Skeletal muscle tissue (tissue), 3 donors: ENCODE measurements at regions not wholly inside any gene's neighbourhood (a gene's known extent, or its start where the extent isn't known, plus 50 kb on each side); places are given as distances from the start of the nearest gene placed in this dataset.

ENCODE experiments used
- H3K27ac ChIP-seq: one replicate; pipeline ENCODE4 v1.7.0; 2013; ENCODE audit warnings: mild to moderate bottlenecking, low read depth, low read length, inconsistent platforms
- H3K27me3 ChIP-seq, 3 donors: one replicate each; pipeline ENCODE4 v1.7.0; 2013; ENCODE audit warnings: low read length in 3 of 3; ENCODE audit not compliant: control insufficient read depth in 3 of 3, insufficient read depth in 3 of 3
- H3K36me3 ChIP-seq, 3 donors: one replicate each; pipeline ENCODE4 v1.7.0; 2013; ENCODE audit warnings: low read length in 3 of 3; ENCODE audit not compliant: control insufficient read depth in 3 of 3, insufficient read depth in 3 of 3
- H3K4me1 ChIP-seq, 3 donors: one replicate each; pipeline ENCODE4 v1.7.0; 2013; ENCODE audit warnings: low read length in 3 of 3, mild to moderate bottlenecking in 3 of 3; ENCODE audit not compliant: control insufficient read depth in 3 of 3, insufficient read depth in 3 of 3
- H3K4me3 ChIP-seq, 3 donors: one replicate each; pipeline ENCODE4 v1.7.0; 2013; ENCODE audit warnings: low read length in 3 of 3
- H3K9ac ChIP-seq, 3 donors: one replicate each; pipeline ENCODE4 v1.7.0; 2013; ENCODE audit warnings: low read length in 3 of 3, mild to moderate bottlenecking in 3 of 3, moderate library complexity in 2 of 3, low read depth in 1 of 3
- H3K9me3 ChIP-seq, 3 donors: one replicate each; pipeline ENCODE4 v1.7.0; 2013; ENCODE audit warnings: low read length in 3 of 3; ENCODE audit not compliant: control insufficient read depth in 3 of 3
- donor health status: Osteomylitis.

GRCh38 chr22:48513446-48513845 is 1314.2 kb downstream of the BRD1 start:
- peaks cover 0 to 4% (median 0%) of the 10 kb centered on the region in 3 donors for H3K27me3 ChIP-seq
- no peak overlapping the region for H3K4me3 ChIP-seq
- no peak overlapping the region for H3K27ac ChIP-seq
- H3K9me3 ChIP-seq = no peaks in the 10 kb centered on the region
- H3K4me1 ChIP-seq = no peaks in the 10 kb centered on the region
- H3K9ac ChIP-seq = no peak overlapping the region
- H3K36me3 ChIP-seq = no peaks in the 10 kb centered on the region

GRCh38 chr22:48511781-48512327 is 1315.8 kb downstream of the BRD1 start:
- Histone ChIP-seq H3K36me3 (no peaks in the 10 kb centered on the region), H3K4me1 (no peaks in the 10 kb centered on the region), H3K4me3 (no peak overlapping the region), H3K9me3 (no peaks in the 10 kb centered on the region), H3K27me3 (peaks cover 0 to 4% (median 0%) of the 10 kb centered on the region in 3 donors), H3K9ac (no peak overlapping the region), H3K27ac (no peak overlapping the region)

- Histone ChIP-seq H3K9ac (no peak overlapping the region), H3K27me3 (peaks cover 0 to 9% (median 0%) of the 10 kb centered on the region in 3 donors), H3K9me3 (no peaks in the 10 kb centered on the region), H3K27ac (no peak overlapping the region), H3K4me3 (no peak overlapping the region), H3K36me3 (no peaks in the 10 kb centered on the region), H3K4me1 (no peaks in the 10 kb centered on the region)
Measured at GRCh38 chr22:48511211-48511610, 1316.5 kb downstream of the BRD1 start.

GRCh38 chr22:48510599-48510998 is 1317.1 kb downstream of the BRD1 start:
- no peak overlapping the region for H3K4me3 ChIP-seq
- H3K36me3 ChIP-seq = no peaks in the 10 kb centered on the region
- H3K27me3 ChIP-seq = peaks cover 0 to 9% (median 0%) of the 10 kb centered on the region in 3 donors
- no peaks in the 10 kb centered on the region for H3K4me1 ChIP-seq
- no peaks in the 10 kb centered on the region for H3K9me3 ChIP-seq
- H3K9ac ChIP-seq = no peak overlapping the region
- H3K27ac ChIP-seq = no peak overlapping the region

- Histone ChIP-seq H3K27ac (no peak overlapping the region), H3K4me3 (no peak overlapping the region), H3K27me3 (peaks cover 0 to 17% (median 14%) of the 10 kb centered on the region in 3 donors), H3K4me1 (no peaks in the 10 kb centered on the region), H3K9ac (no peak overlapping the region), H3K9me3 (no peaks in the 10 kb centered on the region), H3K36me3 (no peaks in the 10 kb centered on the region)
Measured at GRCh38 chr22:48507595-48508350, 1319.9 kb downstream of the BRD1 start.

- peaks cover 0 to 19% (median 15%) of the 10 kb centered on the region in 3 donors for H3K27me3 ChIP-seq
- no peaks in the 10 kb centered on the region for H3K9me3 ChIP-seq
- no peak overlapping the region for H3K4me3 ChIP-seq
- H3K36me3 ChIP-seq = no peaks in the 10 kb centered on the region
- no peak overlapping the region for H3K9ac ChIP-seq
- no peaks in the 10 kb centered on the region for H3K4me1 ChIP-seq
- H3K27ac ChIP-seq = no peak overlapping the region
Measured at GRCh38 chr22:48507171-48507570, 1320.5 kb downstream of the BRD1 start.

DNA sequence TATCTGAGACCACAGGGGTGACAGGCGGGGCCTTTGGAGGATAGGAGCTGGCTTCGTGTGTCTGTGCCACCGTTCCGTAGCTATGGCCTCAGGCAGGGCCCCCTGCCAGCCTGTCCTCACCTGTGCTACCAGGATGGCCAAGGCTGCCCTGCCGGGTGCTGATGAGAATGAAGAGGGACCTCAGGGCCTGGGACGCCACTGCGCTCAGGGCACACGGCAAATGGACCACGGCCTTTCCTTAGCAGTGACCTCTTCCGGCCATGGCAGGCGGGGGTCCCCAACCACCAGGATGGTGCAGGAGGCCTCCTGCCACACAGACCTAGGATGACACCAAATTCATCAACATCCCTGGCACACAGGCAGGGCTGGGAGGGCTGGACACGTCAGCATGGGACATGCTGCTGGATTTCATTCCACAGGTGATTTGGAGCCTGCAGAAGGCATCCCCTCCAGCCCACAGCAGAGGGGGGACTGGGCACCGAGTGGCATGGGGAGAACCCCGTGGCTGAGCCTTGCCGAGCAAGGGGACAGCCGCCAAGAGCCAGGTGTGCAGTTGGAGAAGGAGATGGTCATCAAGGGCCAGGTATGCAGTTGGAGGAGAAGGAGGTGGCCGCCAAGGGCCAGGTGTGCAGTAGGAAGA is 1321.0 kb downstream of the BRD1 start:
- no peak overlapping the region for H3K27ac ChIP-seq
- peaks cover 0 to 19% (median 17%) of the 10 kb centered on the region in 3 donors for H3K27me3 ChIP-seq
- no peak overlapping the region for H3K4me3 ChIP-seq
- no peaks in the 10 kb centered on the region for H3K9me3 ChIP-seq
- no peak overlapping the region for H3K9ac ChIP-seq
- H3K36me3 ChIP-seq = no peaks in the 10 kb centered on the region
- H3K4me1 ChIP-seq = no peaks in the 10 kb centered on the region

DNA sequence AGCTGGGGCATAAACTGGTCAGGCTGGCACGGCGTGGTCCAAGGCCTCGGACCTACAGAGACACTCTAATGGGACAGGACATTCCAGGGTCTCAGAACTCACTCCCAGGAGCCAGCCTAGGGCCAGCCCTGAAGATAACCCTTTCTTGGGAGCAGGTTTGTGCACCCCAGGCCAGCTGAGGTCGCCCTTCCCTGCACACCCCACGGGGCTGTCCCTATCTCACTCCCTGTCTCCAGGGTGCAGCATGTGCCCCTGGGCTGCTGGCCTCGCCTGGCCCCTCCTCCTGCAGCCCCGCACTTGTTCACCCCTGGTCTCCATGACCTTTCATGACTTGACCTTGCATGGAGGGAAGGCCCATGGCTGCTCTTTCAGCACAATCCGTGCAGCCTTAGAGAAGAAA is 1321.8 kb downstream of the BRD1 start:
- Histone ChIP-seq H3K36me3 (no peaks in the 10 kb centered on the region), H3K4me3 (no peak overlapping the region), H3K9me3 (no peaks in the 10 kb centered on the region), H3K4me1 (no peaks in the 10 kb centered on the region), H3K27me3 (peaks cover 0 to 20% (median 20%) of the 10 kb centered on the region in 3 donors), H3K27ac (no peak overlapping the region), H3K9ac (no peak overlapping the region)

DNA sequence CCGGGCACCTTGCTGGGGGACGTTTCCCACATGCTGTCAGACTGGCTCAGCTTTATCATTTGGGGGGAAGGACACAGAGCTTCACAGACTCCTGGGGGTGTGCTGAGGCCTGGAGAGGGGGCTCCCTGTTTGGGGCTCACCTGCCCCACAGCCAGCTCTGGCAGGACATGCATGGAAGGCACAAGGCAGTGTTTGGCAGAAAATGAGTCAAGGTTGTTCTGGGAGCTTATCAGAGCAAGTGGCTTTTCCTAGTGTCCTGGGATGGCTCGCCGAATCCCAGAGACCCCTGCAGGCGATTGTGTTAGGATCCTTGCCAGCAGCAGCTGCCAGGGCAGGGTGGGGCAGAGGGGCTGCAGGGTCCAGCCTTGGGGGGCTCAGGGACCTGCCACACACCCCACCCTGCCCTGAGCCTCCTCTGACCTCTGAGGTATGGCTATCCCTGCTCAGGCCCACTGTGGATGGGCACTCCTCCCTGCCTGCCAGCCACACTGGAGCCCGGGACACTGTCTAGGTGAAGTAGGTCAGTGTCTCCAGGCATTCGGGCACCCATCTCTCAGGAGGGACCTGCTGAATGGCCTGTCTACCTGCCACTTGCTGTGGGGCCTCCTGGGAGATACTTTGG is 1323.0 kb downstream of the BRD1 start:
- Histone ChIP-seq H3K9ac (no peak overlapping the region), H3K4me3 (no peak overlapping the region), H3K27ac (no peak overlapping the region), H3K36me3 (no peaks in the 10 kb centered on the region), H3K27me3 (peaks cover 7 to 29% (median 28%) of the 10 kb centered on the region in 3 donors), H3K4me1 (no peaks in the 10 kb centered on the region), H3K9me3 (no peaks in the 10 kb centered on the region)

DNA sequence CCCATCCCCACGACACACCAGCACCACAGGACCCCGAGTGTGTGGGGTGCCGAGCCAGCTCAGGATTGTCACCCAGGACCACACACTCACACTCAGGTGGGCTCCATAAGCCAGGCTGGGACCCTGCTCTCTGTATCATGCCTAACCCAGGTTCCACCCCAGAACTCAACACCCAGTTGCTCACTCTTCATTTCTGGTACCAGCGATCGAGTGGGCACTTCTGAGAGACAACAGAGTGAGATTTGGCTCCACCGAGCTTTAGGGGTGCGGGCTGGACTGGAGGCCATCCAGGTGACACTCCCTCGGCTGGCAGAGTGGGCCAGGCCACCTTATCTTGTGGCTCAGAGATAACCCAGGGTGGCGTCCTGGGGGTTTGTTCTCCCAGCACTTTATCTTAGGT is 1323.8 kb downstream of the BRD1 start:
- Histone ChIP-seq H3K9me3 (no peaks in the 10 kb centered on the region), H3K27me3 (peaks cover 7 to 33% (median 31%) of the 10 kb centered on the region in 3 donors)

More for the DNA sequence above, 1323.8 kb downstream of the BRD1 start:
- H3K27ac ChIP-seq = no peak overlapping the region
- H3K4me3 ChIP-seq = no peak overlapping the region
- no peak overlapping the region for H3K9ac ChIP-seq
- H3K4me1 ChIP-seq = no peaks in the 10 kb centered on the region
- no peaks in the 10 kb centered on the region for H3K36me3 ChIP-seq
